NCI-H1694 (cell line): ENCODE measurements at regions not wholly inside any gene's neighbourhood (a gene's known extent, or its start where the extent isn't known, plus 50 kb on each side); places are given as distances from the start of the nearest gene placed in this dataset.
"Not testable (repeated sequence)": the region's sequence is repeated elsewhere in the genome, so short reads cannot be mapped to it uniquely, and the experiment has no call there.

ENCODE experiments used
- DNase-seq: peaks from one replicate; lab custom pipeline; 2025; lab: John Stamatoyannopoulos, UW

GRCh38 chr10:22824984-22825383 lies 102.9 kb upstream of the ARMC3 start:
- DNase-seq = no peak

- no peak for DNase-seq
Measured at GRCh38 chr10:22824520-22824919, 103.3 kb upstream of the ARMC3 start.

GRCh38 chr10:22823109-22823508 lies 104.7 kb upstream of the ARMC3 start:
- DNase-seq = no peak

- not testable (repeated sequence) for DNase-seq
Measured at GRCh38 chr10:22821921-22822320, 105.9 kb upstream of the ARMC3 start.

GRCh38 chr10:22821501-22821900 lies 106.4 kb upstream of the ARMC3 start:
- no peak for DNase-seq

- DNase-seq = no peak
Measured at GRCh38 chr10:22816298-22816653, 101.9 kb upstream of the PIP4K2A start.

GRCh38 chr10:22810643-22811465 lies 96.5 kb upstream of the PIP4K2A start:
- DNase-seq = no peak

- no peak for DNase-seq
Measured at GRCh38 chr10:22807238-22807637, 92.9 kb upstream of the PIP4K2A start.

- peak; percentile 65 for DNase-seq
Measured at GRCh38 chr10:22805304-22805703, 90.9 kb upstream of the PIP4K2A start.

GRCh38 chr10:22803261-22803885 lies 89.0 kb upstream of the PIP4K2A start:
- DNase-seq = no peak

GRCh38 chr10:22801785-22802184 lies 87.4 kb upstream of the PIP4K2A start:
- no peak for DNase-seq

- not testable (repeated sequence) for DNase-seq
Measured at GRCh38 chr10:22797796-22798195, 83.4 kb upstream of the PIP4K2A start.

- no peak for DNase-seq
Measured at GRCh38 chr10:22795546-22795945, 81.2 kb upstream of the PIP4K2A start.

GRCh38 chr10:22792161-22792560 lies 77.8 kb upstream of the PIP4K2A start:
- no peak for DNase-seq

GRCh38 chr10:22791665-22792064 lies 77.3 kb upstream of the PIP4K2A start:
- DNase-seq = no peak

GRCh38 chr10:22784668-22785067 lies 70.3 kb upstream of the PIP4K2A start:
- no peak for DNase-seq

- no peak for DNase-seq
Measured at GRCh38 chr10:22783807-22784206, 69.4 kb upstream of the PIP4K2A start.

- DNase-seq = no peak
Measured at GRCh38 chr10:22780474-22780885, 66.1 kb upstream of the PIP4K2A start.

- DNase-seq = no peak
Measured at GRCh38 chr10:22779331-22780019, 65.1 kb upstream of the PIP4K2A start.

- DNase-seq = no peak
Measured at GRCh38 chr10:22774102-22774501, 59.7 kb upstream of the PIP4K2A start.

GRCh38 chr10:22771631-22772030 lies 57.3 kb upstream of the PIP4K2A start:
- DNase-seq = not testable (repeated sequence)

GRCh38 chr10:22770270-22770669 lies 55.9 kb upstream of the PIP4K2A start:
- no peak for DNase-seq

- DNase-seq = no peak
Measured at GRCh38 chr10:22767859-22768258, 53.5 kb upstream of the PIP4K2A start.
